HG03439 (cell line): ENCODE measurements at regions not wholly inside any gene's neighbourhood (a gene's known extent, or its start where the extent isn't known, plus 50 kb on each side); places are given as distances from the start of the nearest gene placed in this dataset.
"Not testable (repeated sequence)": the region's sequence is repeated elsewhere in the genome, so short reads cannot be mapped to it uniquely, and the experiment has no call there.

Experiments
- ATAC-seq: cut with Tn5 transposase; IDR thresholded peaks from one replicate; pipeline ENCODE4 v1.9.1; 2021; ENCODE audit warnings: mild to moderate bottlenecking, moderate library complexity; ENCODE audit not compliant: unreplicated experiment

DNA sequence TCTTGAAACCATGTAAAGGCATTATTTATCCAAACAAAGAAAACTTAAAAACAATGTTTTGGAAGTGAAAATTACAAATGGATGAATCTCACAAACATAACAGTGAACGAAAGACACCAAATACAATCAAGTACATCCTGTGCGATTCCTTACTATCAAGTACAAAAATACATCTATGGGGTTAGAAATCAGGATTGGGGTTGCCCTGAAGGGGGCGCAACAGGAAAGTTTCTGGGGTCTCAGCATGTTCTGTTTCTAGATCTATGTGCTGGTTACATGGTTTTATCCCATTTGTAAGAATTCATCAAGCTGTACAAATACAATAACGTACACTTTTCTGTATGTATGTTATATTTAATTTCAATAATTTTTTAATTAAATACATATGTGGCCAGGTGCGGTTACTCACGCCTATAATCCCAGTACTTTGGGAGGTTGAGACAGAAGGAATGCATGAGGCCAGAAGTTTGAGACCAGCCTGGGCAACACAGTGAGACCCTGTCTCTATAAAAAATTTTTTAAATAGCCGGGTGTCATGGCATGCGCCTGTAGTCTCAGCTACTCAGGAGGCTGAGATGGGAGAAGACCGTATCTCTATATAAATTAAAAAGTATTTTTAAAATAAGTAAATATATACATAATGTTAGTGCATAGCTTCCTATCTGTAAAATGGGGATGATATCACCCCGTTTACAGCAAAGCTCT lies 121.5 kb upstream of the SOD1 start:
- no peak for ATAC-seq

DNA sequence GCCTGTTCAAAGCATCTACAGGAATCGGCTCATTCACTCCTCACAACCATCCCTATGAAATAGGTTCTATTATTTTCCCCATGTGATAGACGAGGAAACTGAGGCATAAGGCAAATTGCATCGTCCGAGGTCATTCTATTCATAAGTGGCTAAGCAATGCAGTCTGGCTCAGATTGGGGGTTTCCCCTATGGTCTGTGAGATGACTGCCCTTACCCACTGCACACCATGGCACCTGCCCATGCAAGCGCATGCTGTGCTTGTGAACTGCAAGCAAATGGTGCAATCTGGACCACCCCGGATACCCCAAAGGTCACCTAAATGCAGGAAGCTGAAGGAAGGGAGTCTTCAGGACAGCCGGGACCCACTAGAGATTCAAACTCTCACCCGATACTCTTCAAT lies 123.4 kb upstream of the SOD1 start:
- no peak for ATAC-seq

DNA sequence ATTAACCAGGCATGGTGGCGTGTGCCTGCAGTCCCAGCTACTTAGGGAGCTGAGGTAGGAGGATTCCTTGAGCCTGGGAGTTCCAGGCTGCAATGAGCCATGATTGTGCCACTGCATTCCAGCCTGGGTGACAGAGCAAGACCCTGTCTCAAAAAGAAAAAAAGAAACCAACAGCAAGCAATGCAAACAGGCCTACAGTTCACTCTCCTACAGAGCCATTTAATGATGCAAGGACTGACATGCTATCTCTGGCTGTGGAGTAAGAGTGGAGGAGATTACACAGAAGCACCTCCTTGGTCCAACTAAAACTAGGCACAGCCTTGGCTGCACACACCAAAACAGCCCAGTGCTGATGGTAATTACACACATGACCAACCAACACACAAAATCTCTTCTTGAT lies 127.5 kb upstream of the SOD1 start:
- no peak for ATAC-seq

DNA sequence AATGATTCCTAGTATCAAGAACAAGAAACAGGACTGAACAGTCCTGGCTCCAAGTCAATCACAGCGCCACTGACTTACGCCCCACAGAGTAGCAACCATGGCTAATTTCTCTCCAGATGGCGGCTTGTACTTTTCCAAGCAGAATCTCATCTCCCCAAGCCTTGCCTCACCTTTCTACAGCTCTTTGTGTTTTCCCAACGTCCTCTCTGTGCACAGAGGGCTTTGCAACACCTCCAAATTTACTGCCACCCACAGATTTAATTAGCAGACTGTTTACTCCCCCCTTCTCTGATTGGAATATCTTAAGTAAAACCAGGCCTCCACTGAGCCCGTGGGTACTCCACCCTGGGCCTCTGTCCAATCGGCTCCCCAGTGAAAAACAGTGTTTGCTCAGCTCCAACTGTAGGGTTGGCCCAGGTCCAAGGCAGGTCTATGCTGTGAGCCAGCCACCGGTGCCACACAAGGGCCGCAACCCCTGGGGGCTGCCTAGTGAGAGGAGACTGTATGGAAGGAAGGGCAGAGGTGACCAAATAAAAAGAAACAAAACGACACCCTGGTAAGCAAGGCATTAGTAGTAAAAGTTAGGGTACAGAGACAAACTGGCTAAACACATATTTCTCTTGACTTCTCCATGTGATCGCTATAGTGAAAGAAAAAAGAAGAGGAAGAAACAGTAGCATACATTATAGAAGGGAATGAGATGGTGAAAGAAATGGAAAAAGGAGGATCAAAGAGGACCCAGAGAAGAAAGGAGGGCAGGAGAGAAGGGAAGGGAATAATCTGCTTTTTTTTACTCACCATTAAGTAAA lies 128.4 kb upstream of the SOD1 start:
- ATAC-seq = no peak

DNA sequence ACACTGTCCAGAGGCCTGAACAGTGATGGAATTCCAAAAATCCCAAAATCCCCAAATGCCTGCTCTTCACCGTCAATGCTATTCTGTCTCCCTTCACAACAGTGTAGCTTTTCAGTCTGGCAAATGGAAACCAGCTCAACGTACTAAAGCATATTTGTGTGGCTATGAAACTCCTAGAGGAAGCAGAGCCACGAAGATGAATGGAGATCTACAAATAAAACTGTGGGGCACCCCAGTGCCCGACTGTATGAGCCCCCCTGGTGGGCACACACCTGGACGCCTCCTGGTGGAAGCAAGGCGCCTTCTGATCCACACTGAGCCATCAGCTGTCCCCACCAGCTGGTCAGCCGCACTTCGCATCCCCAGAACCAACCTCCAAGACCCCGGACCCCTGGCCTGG lies 129.1 kb upstream of the SOD1 start:
- no peak for ATAC-seq

DNA sequence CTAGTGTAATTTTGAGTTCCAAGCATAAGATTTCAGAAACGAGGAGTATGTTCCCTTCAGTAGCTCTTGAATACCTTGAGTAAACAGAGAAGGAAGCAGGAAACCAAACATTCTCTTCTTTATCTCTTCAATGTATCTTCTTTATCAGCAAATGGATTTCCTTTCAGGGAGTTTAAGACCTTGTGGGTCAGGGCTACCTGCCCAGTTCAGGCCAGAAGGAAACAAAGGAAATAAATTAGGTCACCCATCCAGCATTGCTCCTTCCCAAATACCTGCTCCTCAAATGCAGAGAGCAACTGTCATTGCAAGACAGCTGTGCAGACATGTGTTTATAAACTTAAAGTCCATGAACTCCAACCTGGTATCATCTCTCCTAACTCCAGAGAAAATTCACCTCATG lies 130.1 kb upstream of the SOD1 start:
- no peak for ATAC-seq

DNA sequence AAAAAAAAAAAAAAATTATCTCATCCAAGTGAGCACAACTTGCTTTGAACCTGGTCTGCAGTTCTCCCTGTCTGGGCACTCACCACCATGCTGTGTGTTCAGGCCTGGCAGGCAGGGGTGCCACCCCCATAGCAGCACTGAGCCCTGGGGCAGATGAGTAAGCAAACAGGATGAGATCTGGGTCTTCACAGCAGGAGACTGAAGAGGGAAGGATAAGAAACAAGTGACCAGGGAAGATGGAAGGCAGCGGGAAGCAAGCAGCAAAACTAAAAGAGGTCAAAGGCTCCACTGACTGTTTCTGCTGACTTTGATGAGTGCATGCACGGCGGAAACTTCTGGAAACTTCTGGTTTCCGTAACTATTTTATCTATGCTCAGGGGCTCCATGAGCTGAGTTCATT lies 133.5 kb upstream of the SOD1 start:
- ATAC-seq = no peak

DNA sequence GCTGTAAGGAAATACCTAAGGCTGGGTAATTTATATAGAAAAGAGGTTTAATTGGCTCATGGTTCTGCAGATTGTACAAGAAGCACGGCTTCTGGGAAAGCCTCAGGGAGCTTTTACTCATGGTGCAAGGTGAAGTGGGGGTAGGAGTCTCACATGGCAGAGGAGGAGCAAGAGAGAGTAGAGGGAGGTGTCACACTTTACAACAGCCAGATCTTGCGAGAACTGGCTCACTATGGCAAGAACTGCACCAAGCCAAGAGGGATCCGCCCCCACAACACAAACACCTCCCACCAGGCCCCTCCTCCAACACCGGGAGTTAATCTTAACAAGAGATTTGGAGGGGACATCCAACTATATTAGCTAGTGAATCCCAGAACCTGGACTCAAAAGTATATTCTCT lies 135.4 kb upstream of the SOD1 start:
- no peak for ATAC-seq

DNA sequence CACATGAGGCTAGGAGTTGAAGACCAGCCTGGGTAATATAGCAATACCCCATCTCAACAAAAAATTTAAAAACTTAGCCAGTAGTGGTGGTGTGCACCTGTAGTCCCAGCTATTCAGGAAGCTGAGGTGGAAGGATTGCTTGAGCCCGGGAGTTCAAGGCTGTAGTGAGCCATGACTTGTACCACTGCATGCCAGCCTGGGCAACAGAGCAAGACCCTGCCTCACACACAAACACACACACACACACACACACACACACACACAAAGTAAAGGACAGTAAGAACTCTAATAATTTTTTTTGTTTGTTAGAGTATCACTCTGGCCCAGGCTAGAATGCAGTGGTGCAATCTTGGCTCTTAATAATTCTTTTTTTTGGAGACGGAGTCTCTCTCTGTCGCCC lies 138.0 kb upstream of the SOD1 start:
- ATAC-seq = no peak

DNA sequence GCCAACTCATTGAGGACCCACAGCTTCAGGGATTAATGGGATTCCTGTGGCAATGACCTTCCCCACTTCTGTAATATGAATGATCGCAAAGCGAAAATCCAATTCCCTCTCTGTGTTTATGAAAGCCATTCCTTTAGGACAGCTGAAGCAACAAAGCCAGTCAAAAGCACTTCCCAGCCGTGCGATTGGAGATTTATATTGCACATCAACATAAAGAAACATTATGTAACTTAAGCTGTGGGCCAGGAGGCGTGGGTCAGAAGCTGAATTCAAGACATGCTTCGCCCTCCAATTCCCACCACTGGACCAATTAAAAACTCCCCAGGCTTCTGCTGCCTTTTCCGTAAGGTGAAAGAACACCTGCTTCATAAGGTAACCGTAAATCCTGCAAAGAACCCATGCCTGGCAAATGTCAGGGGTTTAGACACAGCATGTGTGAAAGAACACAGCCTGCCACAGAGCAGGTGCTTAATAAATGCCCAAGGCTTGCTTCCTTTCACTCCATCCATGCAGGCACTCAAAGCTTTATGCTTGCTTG lies 138.9 kb upstream of the SOD1 start:
- ATAC-seq = no peak

DNA sequence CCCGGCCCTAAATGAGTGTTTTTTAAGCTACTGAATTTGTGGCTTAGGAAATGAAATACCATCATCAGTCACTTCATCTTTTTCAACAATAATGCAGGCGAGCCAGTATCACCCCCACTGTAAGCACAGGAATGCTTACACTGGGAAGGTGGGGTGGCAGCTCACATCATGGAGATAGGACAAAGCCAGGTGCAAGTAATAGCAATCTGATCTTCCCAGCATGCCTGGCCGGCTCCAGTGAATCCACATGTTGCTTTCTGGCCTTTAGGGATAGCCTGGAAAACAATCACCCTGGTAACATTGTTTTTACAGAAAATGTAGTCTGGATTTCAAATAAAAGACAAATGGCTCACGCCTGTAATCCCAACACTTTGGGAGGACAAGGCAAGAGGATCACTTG lies 140.9 kb upstream of the SOD1 start:
- ATAC-seq = no peak

DNA sequence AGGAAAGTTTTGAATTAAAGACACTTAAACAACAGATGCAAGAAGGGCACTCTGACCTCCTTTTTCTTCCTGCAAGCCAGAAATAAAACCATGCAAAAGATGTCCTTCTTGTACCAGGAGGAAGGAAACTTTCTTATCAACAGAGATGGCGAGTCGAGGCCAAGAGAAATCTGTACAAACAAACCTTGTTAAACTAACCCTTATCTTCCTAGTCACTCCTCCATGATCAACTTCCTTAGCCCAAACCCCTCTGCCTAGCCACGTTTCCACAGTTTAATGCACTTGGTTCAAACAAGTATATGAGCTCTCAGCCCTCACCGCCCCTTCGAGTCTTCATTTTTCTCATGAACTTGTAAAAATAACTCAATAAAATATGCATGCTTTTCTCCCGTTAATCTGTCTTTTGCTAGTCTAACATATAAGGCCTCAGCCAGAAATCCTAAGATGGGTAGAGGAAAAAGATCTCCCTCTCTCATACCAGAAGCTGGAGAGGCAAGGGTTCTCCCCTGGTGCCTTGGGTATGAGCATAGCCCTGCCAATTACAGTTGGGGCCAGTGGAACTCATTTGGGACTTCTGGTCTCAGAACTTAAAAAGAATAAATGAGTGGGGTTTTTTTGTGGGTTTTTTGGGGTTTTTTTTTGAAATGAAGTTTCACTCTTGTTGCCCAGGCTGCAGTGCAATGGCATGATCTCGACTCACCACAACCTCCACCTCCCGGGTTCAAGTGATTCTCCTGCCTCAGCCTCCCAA lies 141.7 kb upstream of the SOD1 start:
- no peak for ATAC-seq

DNA sequence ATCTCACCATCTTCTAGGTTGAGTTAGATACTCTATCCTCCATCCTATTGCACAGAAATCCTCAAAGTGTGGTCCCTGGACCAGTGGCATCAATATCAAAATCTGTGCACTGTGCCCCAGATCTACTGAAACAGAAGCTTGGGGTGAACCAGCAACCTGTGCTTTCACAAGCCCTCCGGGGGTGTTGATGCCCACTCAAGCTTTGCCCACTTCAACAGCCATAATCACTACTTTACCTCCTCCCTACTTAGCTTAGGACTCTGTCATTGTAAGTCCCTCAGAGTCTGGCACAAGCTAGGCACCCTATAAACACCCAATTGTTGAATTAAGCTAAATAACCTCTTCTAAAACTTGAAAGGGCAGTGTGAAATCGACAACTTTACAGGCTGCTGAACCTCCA lies 144.2 kb upstream of the SOD1 start:
- ATAC-seq = no peak

DNA sequence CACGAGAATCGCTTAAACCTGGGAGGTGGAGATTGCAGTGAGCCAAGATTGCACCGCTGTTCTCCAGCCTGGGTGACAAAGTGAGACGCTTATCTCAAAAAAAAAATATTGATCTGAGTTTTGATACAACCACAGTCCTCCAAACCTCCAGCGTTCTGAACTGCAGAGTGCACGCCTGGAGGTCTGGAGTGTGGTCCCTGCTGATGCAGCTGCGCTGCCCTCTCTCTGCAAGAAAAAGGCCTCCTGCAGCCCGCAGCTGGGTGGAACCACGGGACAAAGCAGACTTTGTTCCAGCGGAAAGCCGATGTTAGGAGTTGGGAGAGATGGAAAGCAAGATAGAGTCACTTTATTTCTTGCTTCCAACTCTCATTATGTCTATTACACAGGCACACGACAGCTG lies 144.9 kb upstream of the SOD1 start:
- ATAC-seq = no peak

DNA sequence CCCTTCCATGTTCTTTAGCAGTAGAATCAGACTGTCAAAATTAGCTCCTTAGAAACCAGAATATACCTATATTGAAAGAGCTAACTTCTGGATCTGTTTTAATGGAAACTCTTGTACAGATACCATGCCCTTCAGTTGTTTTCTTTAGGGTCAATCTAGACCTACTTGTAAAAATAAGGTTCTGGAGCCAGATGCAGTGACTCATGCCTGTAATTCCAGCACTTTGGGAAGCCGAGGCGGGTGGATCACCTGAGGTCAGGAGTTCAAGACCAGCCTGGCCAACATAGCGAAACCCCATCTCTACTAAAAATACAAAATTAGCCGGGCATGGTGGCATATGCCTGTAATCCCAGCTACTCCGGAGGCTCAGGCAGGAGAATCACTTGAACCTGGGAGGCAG lies 146.0 kb upstream of the SOD1 start:
- not testable (repeated sequence) for ATAC-seq

DNA sequence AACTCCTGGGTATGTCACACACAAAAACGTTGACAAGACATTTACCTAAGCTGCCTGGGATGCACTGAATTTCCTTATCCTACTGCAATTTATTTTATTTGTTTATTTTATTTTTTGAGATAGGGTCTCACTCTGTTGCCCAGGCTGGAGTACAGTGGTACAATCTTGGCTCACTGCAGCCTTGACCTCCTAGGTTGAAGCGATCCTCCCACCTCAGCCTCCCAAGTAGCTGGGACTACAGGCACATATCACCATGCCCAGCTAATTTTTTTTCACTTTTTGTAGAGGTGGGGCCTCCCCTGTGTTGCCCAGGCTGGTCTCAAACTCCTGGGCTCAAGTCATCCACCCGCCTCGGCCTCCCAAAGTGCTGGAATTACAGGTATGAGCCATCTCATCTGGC lies 147.5 kb upstream of the SOD1 start:
- not testable (repeated sequence) for ATAC-seq

DNA sequence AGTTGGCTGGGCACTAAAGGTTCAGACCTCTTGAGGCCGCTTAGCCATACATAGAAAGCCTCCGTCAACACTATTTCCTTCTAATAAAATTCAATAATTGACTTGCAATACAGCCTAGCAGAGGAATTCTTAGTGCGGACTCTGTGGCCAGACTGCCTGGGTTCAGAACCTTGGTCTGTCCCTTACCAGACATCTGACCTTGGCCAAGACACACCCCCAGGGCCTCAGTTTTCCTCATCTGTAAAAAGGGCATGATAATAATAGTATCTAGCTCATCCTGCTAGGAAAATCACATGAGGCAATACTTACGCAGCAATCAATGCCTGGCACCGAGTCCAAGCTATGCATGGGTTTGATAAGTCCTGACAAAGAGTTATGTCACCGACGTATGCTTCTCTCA lies 148.2 kb upstream of the SOD1 start:
- no peak for ATAC-seq

DNA sequence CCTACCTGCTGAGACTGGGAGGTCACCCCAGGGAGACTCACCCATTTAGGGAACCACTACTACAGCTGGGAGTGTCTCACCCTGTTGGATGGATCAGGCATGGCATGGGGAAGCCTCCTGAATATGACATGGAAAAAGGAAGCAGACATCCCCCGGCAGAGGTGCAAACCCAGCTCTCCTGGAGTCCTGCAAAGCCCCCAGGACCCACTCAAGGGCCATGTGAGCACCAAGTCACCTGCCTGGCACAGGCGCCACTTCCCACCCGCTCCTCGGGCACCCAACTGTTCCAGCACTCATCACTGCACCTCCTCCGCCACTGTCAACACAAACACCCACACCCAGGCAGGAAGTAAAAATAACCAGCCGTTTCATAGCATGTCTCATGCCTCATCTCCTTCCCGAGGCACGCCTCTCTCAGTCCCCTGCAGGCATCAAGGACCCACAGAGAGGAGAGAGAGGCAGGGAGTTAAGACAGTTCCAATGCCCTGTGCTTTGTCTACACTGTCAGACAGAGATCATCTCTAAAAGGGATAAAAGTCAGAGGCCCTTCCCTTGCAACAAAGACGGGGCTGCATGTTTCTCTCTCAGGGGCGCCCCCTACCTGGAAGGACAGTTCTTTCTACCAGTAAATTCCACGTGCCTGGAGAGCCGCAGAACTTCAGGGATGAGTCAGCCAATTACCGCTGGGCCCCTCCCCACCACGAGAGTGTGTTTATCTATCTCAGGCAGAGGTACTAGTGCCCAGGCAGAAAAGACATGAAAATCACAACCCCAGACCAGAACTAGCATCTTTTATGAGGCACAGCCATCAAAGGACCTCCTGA lies 150.1 kb upstream of the SOD1 start:
- peak; percentile 42 for ATAC-seq

DNA sequence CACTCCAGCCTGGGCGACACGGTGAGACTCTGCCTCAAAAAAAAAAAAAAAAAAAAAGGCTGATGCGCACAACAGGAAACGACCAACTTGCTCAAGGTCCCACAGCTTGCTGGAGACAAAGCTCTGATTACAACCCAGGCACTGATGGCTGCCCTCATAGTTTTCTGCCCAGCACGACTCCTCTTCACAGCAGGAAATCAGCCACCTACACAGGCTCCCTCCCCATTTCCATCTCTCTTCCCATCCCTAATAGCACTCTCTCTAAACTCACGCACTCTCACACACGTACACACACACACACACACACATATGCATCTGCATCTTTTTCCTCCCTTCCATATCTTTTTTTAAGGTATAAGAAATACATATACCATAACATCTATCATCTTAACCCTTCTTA lies 153.5 kb upstream of the SOD1 start:
- ATAC-seq = no peak

DNA sequence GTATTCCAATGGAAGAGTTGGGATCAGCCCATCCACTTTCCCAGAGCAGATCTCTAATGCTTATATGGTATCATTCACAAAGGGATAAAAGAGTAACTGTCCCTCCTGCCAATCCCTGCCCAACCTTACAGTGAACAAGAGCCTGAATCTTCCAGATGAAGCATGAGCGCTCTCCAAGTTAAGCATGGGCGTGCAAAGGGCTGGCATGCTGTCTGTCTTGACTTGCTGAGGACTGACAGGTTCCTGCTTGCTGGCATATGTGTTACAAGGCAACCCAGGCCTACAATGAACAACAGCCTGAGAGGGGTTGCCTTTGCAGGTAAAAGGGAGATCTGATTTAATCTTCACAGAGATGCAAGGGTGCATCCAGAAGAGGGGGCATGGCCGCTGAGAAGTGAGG lies 155.6 kb upstream of the SOD1 start:
- no peak for ATAC-seq

DNA sequence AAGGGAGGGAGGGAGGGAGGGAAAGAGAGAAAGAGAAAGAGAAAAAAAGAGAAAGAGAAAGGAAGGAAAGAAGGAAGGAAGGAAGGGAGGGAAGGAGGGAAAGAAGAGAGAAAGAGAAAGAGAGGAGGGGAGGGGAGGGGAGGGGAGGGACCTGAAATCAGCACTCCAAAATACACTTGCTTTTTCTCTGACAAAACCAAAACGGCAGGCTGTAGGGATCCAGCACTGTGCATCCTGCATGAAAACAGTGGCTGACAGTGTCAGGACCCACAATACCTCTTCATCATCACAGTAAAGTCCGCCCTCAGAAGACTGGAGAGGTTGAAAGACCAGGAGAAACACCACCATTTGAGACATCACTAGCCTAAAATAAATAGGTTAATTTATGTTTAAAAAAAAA lies 156.0 kb upstream of the SOD1 start:
- ATAC-seq = no peak
